ACHN (cell line): ENCODE measurements at regions not wholly inside any gene's neighbourhood (a gene's known extent, or its start where the extent isn't known, plus 50 kb on each side); places are given as distances from the start of the nearest gene placed in this dataset.
"Not testable (repeated sequence)": the region's sequence is repeated elsewhere in the genome, so short reads cannot be mapped to it uniquely, and the experiment has no call there.

Experiments
- DNase-seq: peaks from one replicate; pipeline ENCODE4 v3.0.0-alpha.2; 2015
- in situ Hi-C: cut with HindIII; loops from 2 replicates; pipeline ENCODE4 v1.10.0; 2017; ENCODE audit warnings: low sequenced_read_pairs, low pct_ligation_motif_present, low pct_unique_long_range_greater_than_20kb

DNA sequence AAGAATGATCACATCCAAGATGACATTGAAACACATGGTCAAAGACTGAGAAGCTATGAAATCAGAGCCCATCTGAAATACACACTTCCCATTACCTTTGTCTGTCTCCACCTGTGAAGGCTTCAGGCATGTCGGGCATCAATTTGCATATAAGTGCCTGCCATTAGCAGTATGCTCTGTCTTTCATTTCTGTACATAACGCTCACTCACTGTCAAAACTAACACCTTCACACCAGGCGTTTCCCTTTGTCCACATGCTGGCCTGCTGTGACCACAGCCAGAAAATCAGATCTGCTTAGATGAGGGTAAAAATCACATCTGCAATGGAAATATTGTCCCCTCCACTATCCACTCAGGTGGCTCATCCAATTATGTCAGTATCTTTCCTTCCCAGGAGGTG is 524.8 kb downstream of the TOX3 start:
- DNase-seq = no peak
- in situ Hi-C loops = no loop called here

DNA sequence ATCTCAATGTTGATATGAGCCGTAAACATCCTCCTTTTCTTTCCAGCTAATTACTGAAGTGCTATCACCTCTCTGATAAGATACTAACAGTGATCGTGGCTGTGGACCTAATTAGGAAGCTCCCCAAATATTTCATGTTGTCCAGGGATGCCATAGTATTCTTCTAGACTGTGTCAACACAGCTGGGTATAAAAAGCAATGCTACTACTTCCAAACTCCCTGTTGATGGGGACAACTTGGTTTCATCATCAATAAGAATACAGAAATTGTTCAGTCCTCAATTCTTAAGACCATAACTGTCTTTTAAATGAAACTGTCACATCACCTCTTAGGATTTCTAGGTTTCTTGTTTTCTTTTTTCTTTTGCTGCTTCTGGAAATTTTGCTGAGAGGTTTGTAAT is 530.6 kb downstream of the TOX3 start:
- in situ Hi-C loops = no loop called here

DNA sequence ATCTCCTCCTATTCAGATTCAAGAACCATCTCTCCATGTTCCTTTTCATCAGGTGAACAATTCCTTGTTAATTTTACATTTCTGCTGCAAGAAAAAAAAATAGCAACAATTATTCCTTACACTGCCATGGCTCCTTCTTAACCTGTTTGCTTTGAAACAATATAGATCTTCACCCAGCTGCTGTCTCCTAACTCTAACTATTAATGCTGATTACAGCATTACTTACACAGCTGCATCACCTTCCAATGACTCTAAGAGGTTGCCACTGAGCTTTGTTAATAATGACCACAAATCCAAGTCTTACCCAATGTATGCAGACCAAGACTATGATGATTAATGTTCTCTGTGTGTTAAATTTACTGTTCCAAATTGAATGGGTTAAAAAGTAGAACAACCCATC is 541.4 kb downstream of the TOX3 start:
- in situ Hi-C loops = no loop called here

More for the DNA sequence above, 530.6 kb downstream of the TOX3 start:
- no peak for DNase-seq

DNA sequence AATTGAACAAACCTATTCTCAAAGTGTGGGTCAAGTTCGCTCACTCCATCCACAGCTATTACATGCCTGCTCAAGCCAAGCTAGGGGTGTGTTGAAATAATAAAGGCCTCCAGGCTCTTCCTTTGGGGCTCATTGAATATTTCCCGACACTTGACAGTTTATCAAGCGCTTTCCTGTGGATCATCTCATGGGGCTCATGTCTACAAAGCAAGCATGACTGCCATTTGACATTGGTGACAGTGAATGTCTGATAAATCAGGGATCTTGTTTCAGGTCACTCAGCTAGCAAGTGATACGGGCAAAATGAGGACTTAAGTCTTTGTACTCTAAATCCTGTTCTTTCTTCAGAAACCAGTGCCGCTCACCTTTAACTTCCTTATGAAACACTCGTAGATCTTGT is 542.6 kb downstream of the TOX3 start:
- in situ Hi-C loops = no loop called here

More for the DNA sequence above, 541.4 kb downstream of the TOX3 start:
- DNase-seq = no peak

DNA sequence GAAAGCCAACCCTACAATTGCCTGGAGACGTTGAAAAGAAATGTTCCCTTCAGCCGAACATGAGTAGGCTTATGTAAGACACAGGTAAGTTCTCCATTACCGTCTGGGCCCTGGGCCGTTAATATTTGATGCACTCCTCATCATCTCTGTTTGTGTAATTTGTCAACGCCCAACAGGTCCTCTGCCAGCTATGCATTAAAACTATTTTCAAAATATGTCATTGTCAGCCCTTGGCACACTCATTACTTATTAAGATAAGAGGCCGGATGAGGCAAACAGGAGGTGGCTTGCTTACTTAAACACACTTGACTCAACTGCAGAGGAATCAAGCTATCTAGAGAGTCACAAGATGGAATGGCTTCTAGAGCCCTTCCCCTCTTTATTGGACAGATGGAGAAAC is 544.9 kb downstream of the TOX3 start:
- in situ Hi-C loops = no loop called here
- no peak for DNase-seq

More for the DNA sequence above, 542.6 kb downstream of the TOX3 start:
- no peak for DNase-seq

DNA sequence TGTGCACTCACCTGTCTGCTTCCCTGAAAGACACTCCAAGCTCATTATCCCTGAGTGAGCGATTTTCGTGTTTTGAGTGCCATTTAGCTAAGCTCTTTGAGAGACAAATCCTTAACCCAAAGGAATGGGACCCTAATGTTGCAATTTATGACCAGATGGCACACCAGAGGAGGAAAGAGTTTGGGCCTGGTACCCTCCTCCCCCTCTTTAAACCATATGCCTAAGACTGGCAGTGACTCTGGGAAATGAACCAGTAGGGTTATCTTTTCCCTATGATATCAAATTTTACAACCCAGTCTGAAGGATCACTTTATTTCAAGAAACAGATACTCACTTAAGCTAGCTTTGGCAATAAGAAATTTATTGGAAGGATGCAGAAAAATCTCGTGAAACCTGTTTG is 550.4 kb downstream of the TOX3 start:
- in situ Hi-C loops = loop anchor here (25.0 kb wide), 1 partner anchor 184 kb away; no protein-coding TSS in a partner anchor
- no peak for DNase-seq

DNA sequence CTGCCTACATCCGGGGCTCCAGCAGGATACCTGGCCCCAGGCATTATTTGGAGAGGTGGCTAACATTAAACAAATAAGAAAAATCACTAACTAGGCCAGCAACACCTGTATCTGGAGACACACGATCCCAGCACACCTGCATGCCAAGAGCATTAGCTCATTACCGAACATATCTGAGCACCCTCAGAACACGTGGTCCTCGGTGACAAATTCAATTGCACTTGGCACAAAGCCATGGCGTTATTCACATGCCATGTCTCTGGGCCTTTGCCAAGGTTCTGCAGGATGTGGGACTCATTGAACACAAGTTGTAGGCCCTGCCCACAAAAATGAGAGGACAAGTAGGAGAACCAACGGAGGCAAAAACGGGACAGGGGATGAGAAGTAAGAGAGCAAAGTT is 552.3 kb downstream of the TOX3 start:
- in situ Hi-C loops = loop anchor here (25.0 kb wide), 1 partner anchor 182 kb away; no protein-coding TSS in a partner anchor

DNA sequence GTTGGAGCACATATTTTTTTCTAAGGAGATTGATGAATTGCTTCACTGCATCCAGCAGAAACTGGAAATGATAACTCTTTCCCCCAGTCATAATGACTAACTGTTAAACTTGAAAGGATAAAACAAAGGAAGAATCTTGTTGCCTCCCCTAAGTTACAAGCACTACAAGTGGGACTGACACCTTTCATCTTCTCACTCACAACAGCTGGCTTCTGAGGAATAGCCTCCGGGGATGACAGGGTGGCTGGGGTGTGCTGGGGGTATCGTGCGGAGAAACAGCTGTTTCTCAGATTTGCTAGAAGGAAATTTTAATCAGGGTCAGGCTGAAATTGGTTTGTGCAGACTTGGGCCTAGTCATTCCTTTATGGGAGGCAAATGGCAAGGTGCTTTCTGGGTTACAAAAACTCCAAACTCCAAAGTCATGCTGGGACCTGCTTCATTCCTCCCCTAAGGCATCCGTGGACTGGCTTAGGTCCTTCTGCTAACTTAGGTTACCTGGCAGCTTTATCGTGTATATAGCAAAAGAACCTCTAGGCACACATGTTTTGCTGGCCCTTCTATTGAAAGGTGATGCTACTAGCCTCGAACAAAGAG is 557.2 kb downstream of the TOX3 start:
- in situ Hi-C loops = loop anchor here (25.0 kb wide), 1 partner anchor 177 kb away; no protein-coding TSS in a partner anchor
- DNase-seq = no peak

More for the DNA sequence above, 552.3 kb downstream of the TOX3 start:
- DNase-seq = peak; percentile 87

DNA sequence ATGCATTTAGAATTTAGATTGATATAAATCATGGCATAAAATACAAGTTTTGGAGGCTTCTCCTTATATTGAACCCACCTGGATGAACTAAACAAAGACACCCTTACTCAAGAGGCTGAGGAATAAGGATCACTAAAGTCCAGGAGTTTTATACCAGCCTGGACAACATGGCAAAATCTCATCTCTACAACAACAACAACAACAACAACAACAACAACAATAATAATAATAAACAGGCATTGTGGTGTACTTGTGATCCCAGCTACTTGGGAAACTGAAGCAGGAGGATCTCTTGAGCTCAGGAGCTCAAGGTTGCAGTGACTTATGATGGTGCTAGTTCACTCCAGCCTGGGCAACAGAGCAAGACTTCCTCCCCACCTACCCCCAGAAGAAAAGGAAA is 558.0 kb downstream of the TOX3 start:
- no peak for DNase-seq
- in situ Hi-C loops = loop anchor here (25.0 kb wide), 1 partner anchor 177 kb away; no protein-coding TSS in a partner anchor

DNA sequence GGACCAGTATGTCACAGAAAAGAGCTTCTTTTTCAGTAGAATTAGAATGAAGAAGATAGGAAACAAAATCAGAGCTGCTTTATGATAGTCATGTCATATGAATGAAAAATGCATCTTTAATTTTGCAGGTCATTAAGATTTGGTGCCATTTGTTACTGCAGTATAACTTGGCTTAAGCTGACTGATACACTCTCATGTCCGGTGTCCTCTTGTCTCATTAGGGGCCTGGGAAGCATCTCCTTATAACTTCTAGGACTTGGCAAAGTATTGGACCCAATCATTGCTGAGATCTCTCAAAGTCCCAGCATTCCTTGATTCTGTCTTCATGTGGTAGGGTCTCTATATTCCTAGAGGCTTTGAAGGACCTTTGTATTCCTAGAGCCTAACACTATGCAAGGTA is 559.4 kb downstream of the TOX3 start:
- DNase-seq = no peak
- in situ Hi-C loops = loop anchor here (25.0 kb wide), 1 partner anchor 175 kb away; no protein-coding TSS in a partner anchor

DNA sequence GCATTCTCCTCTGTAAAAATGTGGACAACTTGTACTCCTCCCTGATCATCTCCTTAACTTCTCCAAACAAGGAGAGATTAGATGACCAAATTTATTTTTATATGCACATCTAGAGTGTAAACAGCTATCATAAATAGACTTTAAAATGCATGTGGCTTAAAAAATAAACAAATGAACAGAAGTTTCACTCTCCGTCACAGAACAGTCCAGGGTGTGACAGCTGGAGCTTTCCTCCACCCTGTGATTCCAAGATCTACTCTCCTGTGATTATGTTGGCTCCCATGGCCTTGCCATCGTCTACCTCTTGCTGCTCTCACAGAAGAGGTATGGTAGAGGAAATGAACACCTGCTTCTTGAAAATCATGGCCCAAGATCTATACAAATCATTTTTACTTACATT is 560.2 kb downstream of the TOX3 start:
- no peak for DNase-seq
- in situ Hi-C loops = loop anchor here (25.0 kb wide), 1 partner anchor 174 kb away; no protein-coding TSS in a partner anchor

DNA sequence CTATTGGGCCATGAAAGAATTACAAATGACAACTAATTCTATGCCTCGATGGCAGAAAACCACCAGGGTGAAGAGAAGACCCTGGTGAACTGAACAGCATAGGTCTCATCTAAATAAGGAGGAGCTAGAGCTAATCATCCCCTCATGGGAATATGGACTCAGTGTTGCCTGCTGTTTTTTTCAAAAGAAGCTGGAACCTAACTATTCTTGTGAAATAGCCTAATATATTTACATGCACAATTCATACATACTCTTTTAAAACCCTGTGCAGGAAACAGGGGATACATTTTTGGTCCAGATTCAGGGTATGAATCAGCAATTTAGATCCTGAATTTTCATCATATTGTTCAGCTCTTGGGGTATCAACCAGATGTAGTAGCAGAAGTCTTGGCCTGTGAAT is 560.6 kb downstream of the TOX3 start:
- in situ Hi-C loops = loop anchor here (25.0 kb wide), 1 partner anchor 174 kb away; no protein-coding TSS in a partner anchor
- no peak for DNase-seq

DNA sequence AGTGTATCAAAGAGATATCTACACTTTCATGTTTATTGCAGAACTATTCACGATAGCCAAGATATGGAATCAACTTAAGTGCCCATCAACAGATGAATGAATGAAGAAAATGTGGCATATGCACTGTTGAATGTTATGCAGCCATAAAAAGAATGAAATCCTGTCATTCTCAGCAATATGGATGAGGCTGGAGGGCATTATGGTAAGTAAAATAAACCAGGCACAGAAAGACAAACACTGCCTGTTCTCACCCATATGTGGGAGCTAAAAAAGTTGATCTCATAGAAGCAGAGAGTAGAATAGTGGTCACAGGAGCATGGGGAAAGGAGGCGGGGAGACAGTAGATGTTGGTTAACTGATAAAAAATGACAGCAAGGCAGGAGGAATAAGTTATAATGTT is 561.8 kb downstream of the TOX3 start:
- in situ Hi-C loops = loop anchor here (25.0 kb wide), 1 partner anchor 173 kb away; no protein-coding TSS in a partner anchor
- no peak for DNase-seq

DNA sequence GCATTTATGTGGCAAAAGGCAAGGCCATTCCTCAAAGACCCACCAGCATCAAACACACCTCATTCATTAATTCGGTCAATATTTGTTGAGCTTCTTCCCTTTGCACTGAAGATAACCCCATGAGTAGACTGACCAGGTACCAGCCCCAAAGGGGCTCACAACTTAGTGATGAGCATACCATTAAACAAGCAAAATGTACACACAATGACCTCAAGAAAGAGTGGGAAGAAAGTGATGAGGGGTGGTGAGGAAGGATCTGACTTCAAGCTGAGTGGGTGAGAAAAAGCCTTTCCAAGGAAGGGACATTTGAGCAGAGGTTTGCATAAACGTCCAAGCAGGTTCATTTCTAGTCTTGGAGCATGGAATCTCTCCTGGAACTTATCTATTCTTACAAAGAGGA is 562.5 kb downstream of the TOX3 start:
- DNase-seq = no peak
- in situ Hi-C loops = loop anchor here (25.0 kb wide), 1 partner anchor 172 kb away; no protein-coding TSS in a partner anchor

DNA sequence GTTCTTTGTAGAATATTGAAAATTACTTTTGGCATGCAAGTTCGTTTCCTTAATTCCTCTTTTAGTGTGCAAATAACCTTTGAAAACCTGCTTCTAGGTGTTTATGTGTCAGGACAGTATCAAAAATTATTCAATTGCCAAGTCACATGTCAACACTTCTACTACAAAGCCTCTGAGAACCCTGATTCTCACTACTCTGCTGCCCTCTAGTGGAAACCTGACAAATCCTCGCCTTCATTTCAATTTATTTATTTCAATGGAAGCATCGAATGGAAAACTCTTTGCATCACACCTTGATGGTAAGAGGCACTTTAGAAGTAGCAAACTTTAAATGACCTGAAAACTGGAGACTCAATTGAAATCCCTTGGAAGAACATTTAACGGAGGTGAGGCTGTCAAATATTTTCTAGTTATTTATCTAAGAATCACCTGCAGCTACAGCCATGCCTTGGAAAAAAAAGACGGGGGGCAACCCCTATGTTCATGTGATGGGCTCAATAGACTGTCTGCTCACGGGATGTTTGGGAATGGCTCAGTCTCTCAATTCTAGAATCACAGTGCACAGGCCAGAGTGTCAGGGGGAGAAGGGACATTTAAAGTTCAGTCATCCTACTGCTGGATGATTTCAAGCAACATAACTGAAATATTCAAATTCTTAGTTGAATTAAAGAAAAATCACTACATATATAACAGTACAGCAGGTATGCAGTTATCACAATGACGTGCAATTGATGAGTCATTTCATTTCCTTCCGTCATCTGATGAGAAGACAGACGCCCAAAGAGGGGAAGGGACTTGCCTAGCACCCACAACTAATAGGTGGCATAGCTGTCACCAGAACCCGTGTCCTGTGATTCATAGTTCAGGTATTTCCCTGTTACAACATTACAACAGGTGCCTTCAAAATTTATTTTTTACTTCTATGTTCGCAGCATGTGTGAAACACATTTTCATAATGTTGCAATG is 563.9 kb downstream of the TOX3 start:
- DNase-seq = peak; percentile 82
- in situ Hi-C loops = loop anchor here (25.0 kb wide), 1 partner anchor 171 kb away; no protein-coding TSS in a partner anchor

DNA sequence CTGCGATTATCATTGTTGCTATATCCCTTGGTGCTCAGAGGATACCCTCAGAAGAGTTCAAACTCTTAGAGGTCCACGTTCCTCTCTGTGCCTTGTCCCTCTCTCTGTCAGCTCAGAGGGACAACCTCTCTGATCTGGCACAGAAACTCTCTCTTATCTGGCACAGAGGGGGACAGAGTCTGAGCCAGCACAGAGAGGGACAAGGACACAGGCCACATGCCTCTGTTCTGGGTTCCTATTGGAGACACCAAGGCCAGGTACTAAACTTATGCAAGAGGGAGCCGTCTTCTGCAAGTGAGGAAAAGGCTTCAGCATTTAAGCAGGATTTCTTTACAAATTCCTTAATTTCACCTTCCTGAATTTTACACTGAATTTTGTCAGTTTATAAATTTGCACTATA is 565.2 kb downstream of the TOX3 start:
- DNase-seq = no peak
- in situ Hi-C loops = loop anchor here (25.0 kb wide), 1 partner anchor 169 kb away; no protein-coding TSS in a partner anchor

DNA sequence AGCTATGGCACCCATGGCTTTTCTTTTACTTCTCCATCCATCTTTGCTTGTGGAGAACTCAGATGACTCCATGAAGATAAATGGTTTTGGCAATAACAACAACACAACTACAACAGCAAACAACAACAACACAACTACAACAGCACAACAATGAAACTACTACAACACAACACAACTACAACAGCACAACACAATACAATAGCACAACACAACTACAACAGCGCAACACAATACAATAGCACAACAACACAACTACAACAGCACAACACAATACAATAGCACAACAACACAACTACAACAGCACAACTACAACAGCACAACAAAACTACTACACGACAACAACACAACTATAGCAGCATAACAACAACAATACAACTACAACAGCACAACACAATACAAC is 569.4 kb downstream of the TOX3 start:
- DNase-seq = not testable (repeated sequence)
- in situ Hi-C loops = loop anchor here (25.0 kb wide), 1 partner anchor 165 kb away; no protein-coding TSS in a partner anchor

DNA sequence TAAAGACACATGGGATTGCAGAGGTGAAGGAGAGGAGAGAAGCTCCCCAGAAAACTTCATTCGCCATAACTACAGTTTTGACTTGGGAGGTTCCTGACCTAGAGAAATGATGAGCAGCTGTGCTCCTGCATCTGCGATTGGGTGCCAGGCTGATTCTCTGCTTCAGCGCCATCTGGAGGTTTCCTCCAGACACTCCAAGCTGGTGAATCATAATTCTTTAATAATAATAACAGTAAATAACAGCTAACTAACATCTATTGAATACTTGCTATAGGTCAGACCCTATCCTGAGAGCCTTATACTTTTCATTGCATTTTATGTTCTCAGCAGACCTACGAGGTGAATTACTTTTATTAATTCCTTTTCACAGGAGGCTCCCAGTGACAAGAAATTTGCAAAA is 575.8 kb downstream of the TOX3 start:
- in situ Hi-C loops = no loop called here
- peak; percentile 57 for DNase-seq

DNA sequence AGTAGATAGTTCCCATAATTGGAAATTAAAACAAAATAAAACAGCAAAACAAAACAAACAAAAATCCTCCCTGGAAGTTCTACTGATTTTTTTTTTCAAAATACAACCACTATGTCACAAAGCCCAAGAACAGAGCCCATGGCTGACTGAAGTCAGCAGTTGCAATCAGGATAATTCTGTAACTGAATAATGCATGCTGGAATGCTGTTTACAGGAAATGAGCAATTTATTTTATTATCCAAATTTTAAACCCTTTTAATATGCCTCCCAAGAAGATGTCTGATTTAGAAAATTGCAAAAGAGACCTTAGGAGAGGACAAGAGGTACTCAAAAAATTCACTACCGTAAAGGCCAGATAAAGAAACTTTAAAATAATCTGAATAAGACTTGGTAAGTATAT is 578.2 kb downstream of the TOX3 start:
- no peak for DNase-seq
- in situ Hi-C loops = no loop called here
